K562 (cell line): ENCODE measurements at regions not wholly inside any gene's neighbourhood (a gene's known extent, or its start where the extent isn't known, plus 50 kb on each side); places are given as distances from the start of the nearest gene placed in this dataset.

Experiments
- ATAC-seq: fragments of 200-7000 bp; cut with Tn5 transposase; 3 replicates; pipeline ENCODE4 v1.9.1; 2020; ENCODE audit warnings: moderate library complexity
- BruUV-seq: library from RNA; stranded (reverse); fragments of 400-500 nt; replicated peaks from 2 replicates; lab custom pipeline; 2021; lab: Mats Ljungman, UMichigan
- CTCF ChIA-PET: fragments of 300-600 bp; formaldehyde crosslinking; extraction: SDS; loops from one replicate; lab custom pipeline; 2021; ENCODE audit warnings: low intra/inter-chr PET ratio; lab: Yijun Ruan, JAX
- POLR2A ChIA-PET: fragments of 300-600, 350-650 bp; sonication (Branson Sonifier 250); formaldehyde crosslinking; extraction: SDS; loops from one replicate; lab custom pipeline; 2021; ENCODE audit warnings: antibody characterized with exemption, inconsistent platforms; lab: Yijun Ruan, JAX
- DNase-seq, 4 experiments: peaks; one replicate each; pipeline versions ENCODE4 v3.0.0 to v3.0.0-alpha.2; 2011 to 2018; ENCODE audit warnings: low spot score in 3 of 4, mixed read lengths in 3 of 4; ENCODE audit errors: extremely low read depth in 1 of 4
- FAIRE-seq: peaks from 2 replicates; lab custom pipeline; 2011; peaks lifted over from hg19 to GRCh38; lab: Jason Lieb, UNC
- H2AFZ ChIP-seq: 2 replicates; pipeline ENCODE4 v1.6.0; 2011; ENCODE audit warnings: low read depth, low read length, control low read depth, inconsistent platforms
- H3K27ac ChIP-seq: fragments of 200-600 bp; 3 replicates; pipeline ENCODE4 v1.8.0; 2011; ENCODE audit warnings: low read depth, mild to moderate bottlenecking, control low read depth, inconsistent platforms, low read length, moderate library complexity, mixed read lengths; ENCODE audit errors: extremely low read depth
- H3K27me3 ChIP-seq, 2 experiments: fragments of 300-600 bp in 1 of 2; 2 replicates in 1 of 2; 3 replicates in 1 of 2; pipeline versions ENCODE4 v1.6.0 to v1.8.0; 2011; ENCODE audit warnings: inconsistent platforms in 2 of 2, low read length in 2 of 2, mild to moderate bottlenecking in 1 of 2, mixed read lengths in 1 of 2, moderate library complexity in 1 of 2; ENCODE audit not compliant: control insufficient read depth in 2 of 2, insufficient read depth in 2 of 2
- H3K36me3 ChIP-seq: fragments of 300-600 bp; 3 replicates; pipeline ENCODE4 v1.8.0; 2011; ENCODE audit warnings: mild to moderate bottlenecking, low read length, inconsistent platforms; ENCODE audit not compliant: control insufficient read depth, insufficient read depth
- H3K4me1 ChIP-seq, 2 experiments: fragments of 200-600 bp in 1 of 2; replicated peaks in 1 of 2; 2 replicates in 1 of 2; 3 replicates in 1 of 2; pipeline versions ENCODE4 v1.5.1 to v1.8.0; 2011; ENCODE audit warnings: inconsistent platforms in 2 of 2, low read length in 2 of 2, mild to moderate bottlenecking in 1 of 2, mixed read lengths in 1 of 2, moderate library complexity in 1 of 2; ENCODE audit not compliant: control insufficient read depth in 2 of 2, insufficient read depth in 2 of 2
- H3K4me2 ChIP-seq: 2 replicates; pipeline ENCODE4 v1.6.1; 2011; ENCODE audit warnings: low read length, control low read depth, inconsistent platforms, mixed read lengths; ENCODE audit not compliant: insufficient read depth
- H3K4me3 ChIP-seq: fragments of 200-600 bp; sonication (generic), shearing (Covaris generic); 2 replicates; pipeline ENCODE4 v1.5.1; 2016; ENCODE audit warnings: control low read depth, inconsistent platforms
- H3K79me2 ChIP-seq: fragments of 200-600 bp; 3 replicates; pipeline ENCODE4 v1.8.0; 2011; ENCODE audit warnings: low read length, inconsistent platforms; ENCODE audit not compliant: control insufficient read depth, insufficient read depth
- H3K9ac ChIP-seq, 2 experiments: 2 replicates each; pipeline versions ENCODE4 v1.6.0 to v1.6.1; 2011; ENCODE audit warnings: low read depth in 2 of 2, low read length in 2 of 2, control low read depth in 1 of 2, inconsistent platforms in 1 of 2, mild to moderate bottlenecking in 1 of 2, mixed read lengths in 1 of 2; ENCODE audit not compliant: insufficient read depth in 1 of 2
- H3K9me1 ChIP-seq: one replicate; pipeline ENCODE4 v1.6.0; 2011; ENCODE audit warnings: inconsistent platforms, mild to moderate bottlenecking, low read length, moderate library complexity; ENCODE audit not compliant: control insufficient read depth, insufficient read depth
- H3K9me3 ChIP-seq: replicated peaks from 2 replicates; pipeline ENCODE4 v1.5.1; 2011; ENCODE audit warnings: low read depth, low read length, inconsistent platforms; ENCODE audit not compliant: control insufficient read depth, insufficient read depth
- H4K20me1 ChIP-seq: replicated peaks from 2 replicates; pipeline ENCODE4 v1.6.1; 2011; ENCODE audit warnings: low read length, inconsistent platforms, mixed read lengths; ENCODE audit not compliant: control insufficient read depth, insufficient read depth
- BCL6 ChIP-seq: fragments of 250-450 bp; sonication (Bioruptor Pico); IDR thresholded peaks from 2 replicates; pipeline ENCODE4 v1.4.0; 2020
- MCM5 ChIP-seq: fragments of 450-650 bp; IDR thresholded peaks from 2 replicates; pipeline ENCODE4 v1.6.1; 2016; ENCODE audit warnings: low read depth
- PHTF2 ChIP-seq: fragments of 250-450 bp; sonication (Bioruptor Pico); IDR thresholded peaks from 2 replicates; pipeline ENCODE4 v1.5.0; 2021; ENCODE audit warnings: mild to moderate bottlenecking
- POLR2G ChIP-seq: fragments of 200-400 bp; formaldehyde crosslinking; IDR thresholded peaks from 2 replicates; pipeline ENCODE4 v1.6.1; 2017; ENCODE audit warnings: low read depth, mild to moderate bottlenecking, antibody characterized with exemption, low read length, moderate library complexity
- RFX1 ChIP-seq: fragments of 450-650 bp; IDR thresholded peaks from 2 replicates; pipeline ENCODE4 v1.6.1; 2016; ENCODE audit warnings: mild to moderate bottlenecking, moderate library complexity
- U2AF1 ChIP-seq: fragments of 200-400 bp; formaldehyde crosslinking; optimal IDR thresholded peaks from 2 replicates; pipeline ENCODE3; 2017; ENCODE audit warnings: mild to moderate bottlenecking, low read depth, low read length, moderate library complexity
- WGBS: fragments of 100-300 bp; shearing (Covaris generic); methylation state at CpG from one replicate; pipeline ENCODE4 v1.1.6; 2016; ENCODE audit warnings: low coverage, mixed read lengths; ENCODE audit not compliant: insufficient coverage; ENCODE audit errors: missing lambda C conversion rate; 5-methylcytosine and 5-hydroxymethylcytosine counted together
- in situ Hi-C: fragments of 300-500 bp; cut with MboI; formaldehyde crosslinking; loops from 4 replicates; pipeline ENCODE4 v1.15.0; 2018; ENCODE audit warnings: inconsistent platforms, mixed read lengths
- intact Hi-C: fragments of 100-400 bp; cut with micrococcal nuclease; formaldehyde crosslinking; loops from 2 replicates; pipeline ENCODE4 v1.14.2; 2022
- TF ChIP-seq, protein P1 (sequence below): fragments of 450-650 bp; IDR thresholded peaks from 2 replicates; pipeline ENCODE4 v1.6.1; 2016; ENCODE audit warnings: low read depth
- TF ChIP-seq, protein P2 (sequence below): fragments of 250-450 bp; sonication (Bioruptor Pico); IDR thresholded peaks from 2 replicates; pipeline ENCODE4 v1.5.0; 2021; ENCODE audit warnings: mild to moderate bottlenecking, moderate library complexity
- TF ChIP-seq, protein P3 (sequence below): fragments of 450-650 bp; conservative IDR thresholded peaks from 2 replicates; pipeline ENCODE4 v1.6.1; 2016; ENCODE audit warnings: missing genetic modification characterization, low read depth, mild to moderate bottlenecking, control low read depth, missing compliant biosample characterization
- TF ChIP-seq, protein P4 (sequence below): fragments of 250-450 bp; sonication (Bioruptor Pico); IDR thresholded peaks from 2 replicates; pipeline ENCODE4 v1.8.0; 2021; ENCODE audit warnings: borderline replicate concordance, mild to moderate bottlenecking, moderate library complexity; ENCODE audit not compliant: poor library complexity, severe bottlenecking

DNA sequence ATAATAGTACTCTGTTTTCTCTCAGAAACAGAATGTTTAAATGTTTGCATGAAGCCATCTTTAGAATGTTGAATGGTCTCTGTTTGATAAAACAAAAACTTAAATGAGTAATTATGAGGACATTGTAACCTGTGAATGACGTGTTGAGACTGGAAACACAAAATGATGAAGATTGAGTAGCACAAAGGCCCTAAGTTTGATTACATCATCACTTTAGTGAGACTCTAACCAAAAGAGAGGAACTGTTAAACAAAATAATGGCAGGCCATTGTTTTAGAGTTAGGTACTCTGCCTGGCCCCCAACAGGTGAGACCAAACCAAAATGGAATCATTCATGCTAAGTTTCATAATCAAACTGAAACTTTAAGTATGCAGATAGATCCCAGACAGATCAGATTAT is 1561.7 kb upstream of the SLC39A10 start:
- POLR2A ChIA-PET = no interaction called here
- 0% methylated on average over 1 of the region's 1 CpG for WGBS
- CTCF ChIA-PET = no interaction called here
- H3K4me2 ChIP-seq = no peak overlapping the region
- intact Hi-C loops (no loop called here), in situ Hi-C loops (no loop called here)
- no peaks in the 10 kb centered on the region for H3K9me3 ChIP-seq
- FAIRE-seq (no peak), DNase-seq (no peak), ATAC-seq (no peak)
- no peak overlapping the region for H3K27ac ChIP-seq
- no peak overlapping the region for H3K4me3 ChIP-seq
- no peaks in the 10 kb centered on the region for H3K9me1 ChIP-seq
- no peaks in the 10 kb centered on the region for H3K4me1 ChIP-seq
- no TSS peak for BruUV-seq
- no peaks in the 10 kb centered on the region for H3K36me3 ChIP-seq
- no peak overlapping the region for H3K9ac ChIP-seq
- H3K79me2 ChIP-seq = no peaks in the 10 kb centered on the region
- no peaks in the 10 kb centered on the region for H4K20me1 ChIP-seq
- no peaks in the 10 kb centered on the region for H3K27me3 ChIP-seq
- no peak overlapping the region for H2AFZ ChIP-seq
- TF ChIP-seq BCL6 (no peak), POLR2G (no peak), PHTF2 (CRISPR knock-in tag) (no peak), RFX1 (no peak), U2AF1 (no peak), MCM5 (no peak)
- TF ChIP-seq, protein P1, sequence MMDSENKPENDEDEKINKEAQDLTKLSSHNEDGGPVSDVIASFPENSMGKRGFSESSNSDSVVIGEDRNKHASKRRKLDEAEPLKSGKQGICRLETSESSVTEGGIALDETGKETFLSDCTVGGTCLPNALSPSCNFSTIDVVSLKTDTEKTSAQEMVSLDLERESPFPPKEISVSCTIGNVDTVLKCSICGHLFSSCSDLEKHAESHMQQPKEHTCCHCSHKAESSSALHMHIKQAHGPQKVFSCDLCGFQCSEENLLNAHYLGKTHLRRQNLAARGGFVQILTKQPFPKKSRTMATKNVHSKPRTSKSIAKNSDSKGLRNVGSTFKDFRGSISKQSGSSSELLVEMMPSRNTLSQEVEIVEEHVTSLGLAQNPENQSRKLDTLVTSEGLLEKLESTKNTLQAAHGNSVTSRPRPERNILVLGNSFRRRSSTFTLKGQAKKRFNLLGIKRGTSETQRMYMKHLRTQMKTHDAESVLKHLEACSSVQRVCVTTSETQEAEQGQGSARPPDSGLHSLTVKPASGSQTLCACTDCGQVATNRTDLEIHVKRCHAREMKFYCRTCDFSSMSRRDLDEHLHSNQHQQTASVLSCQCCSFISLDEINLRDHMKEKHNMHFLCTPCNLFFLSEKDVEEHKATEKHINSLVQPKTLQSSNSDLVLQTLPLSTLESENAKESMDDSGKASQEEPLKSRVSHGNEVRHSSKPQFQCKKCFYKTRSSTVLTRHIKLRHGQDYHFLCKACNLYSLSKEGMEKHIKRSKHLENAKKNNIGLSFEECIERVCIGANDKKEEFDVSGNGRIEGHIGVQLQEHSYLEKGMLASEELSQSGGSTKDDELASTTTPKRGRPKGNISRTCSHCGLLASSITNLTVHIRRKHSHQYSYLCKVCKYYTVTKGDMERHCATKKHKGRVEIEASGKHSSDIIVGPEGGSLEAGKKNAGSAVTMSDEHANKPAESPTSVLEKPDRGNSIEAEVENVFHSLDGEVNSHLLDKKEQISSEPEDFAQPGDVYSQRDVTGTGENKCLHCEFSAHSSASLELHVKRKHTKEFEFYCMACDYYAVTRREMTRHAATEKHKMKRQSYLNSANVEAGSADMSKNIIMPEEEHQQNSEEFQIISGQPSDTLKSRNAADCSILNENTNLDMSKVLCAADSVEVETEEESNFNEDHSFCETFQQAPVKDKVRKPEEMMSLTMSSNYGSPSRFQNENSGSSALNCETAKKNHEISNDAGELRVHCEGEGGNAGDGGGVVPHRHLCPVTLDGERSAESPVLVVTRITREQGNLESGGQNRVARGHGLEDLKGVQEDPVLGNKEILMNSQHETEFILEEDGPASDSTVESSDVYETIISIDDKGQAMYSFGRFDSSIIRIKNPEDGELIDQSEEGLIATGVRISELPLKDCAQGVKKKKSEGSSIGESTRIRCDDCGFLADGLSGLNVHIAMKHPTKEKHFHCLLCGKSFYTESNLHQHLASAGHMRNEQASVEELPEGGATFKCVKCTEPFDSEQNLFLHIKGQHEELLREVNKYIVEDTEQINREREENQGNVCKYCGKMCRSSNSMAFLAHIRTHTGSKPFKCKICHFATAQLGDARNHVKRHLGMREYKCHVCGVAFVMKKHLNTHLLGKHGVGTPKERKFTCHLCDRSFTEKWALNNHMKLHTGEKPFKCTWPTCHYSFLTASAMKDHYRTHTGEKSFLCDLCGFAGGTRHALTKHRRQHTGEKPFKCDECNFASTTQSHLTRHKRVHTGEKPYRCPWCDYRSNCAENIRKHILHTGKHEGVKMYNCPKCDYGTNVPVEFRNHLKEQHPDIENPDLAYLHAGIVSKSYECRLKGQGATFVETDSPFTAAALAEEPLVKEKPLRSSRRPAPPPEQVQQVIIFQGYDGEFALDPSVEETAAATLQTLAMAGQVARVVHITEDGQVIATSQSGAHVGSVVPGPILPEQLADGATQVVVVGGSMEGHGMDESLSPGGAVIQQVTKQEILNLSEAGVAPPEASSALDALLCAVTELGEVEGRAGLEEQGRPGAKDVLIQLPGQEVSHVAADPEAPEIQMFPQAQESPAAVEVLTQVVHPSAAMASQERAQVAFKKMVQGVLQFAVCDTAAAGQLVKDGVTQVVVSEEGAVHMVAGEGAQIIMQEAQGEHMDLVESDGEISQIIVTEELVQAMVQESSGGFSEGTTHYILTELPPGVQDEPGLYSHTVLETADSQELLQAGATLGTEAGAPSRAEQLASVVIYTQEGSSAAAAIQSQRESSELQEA = no peak
- TF ChIP-seq, protein P2, sequence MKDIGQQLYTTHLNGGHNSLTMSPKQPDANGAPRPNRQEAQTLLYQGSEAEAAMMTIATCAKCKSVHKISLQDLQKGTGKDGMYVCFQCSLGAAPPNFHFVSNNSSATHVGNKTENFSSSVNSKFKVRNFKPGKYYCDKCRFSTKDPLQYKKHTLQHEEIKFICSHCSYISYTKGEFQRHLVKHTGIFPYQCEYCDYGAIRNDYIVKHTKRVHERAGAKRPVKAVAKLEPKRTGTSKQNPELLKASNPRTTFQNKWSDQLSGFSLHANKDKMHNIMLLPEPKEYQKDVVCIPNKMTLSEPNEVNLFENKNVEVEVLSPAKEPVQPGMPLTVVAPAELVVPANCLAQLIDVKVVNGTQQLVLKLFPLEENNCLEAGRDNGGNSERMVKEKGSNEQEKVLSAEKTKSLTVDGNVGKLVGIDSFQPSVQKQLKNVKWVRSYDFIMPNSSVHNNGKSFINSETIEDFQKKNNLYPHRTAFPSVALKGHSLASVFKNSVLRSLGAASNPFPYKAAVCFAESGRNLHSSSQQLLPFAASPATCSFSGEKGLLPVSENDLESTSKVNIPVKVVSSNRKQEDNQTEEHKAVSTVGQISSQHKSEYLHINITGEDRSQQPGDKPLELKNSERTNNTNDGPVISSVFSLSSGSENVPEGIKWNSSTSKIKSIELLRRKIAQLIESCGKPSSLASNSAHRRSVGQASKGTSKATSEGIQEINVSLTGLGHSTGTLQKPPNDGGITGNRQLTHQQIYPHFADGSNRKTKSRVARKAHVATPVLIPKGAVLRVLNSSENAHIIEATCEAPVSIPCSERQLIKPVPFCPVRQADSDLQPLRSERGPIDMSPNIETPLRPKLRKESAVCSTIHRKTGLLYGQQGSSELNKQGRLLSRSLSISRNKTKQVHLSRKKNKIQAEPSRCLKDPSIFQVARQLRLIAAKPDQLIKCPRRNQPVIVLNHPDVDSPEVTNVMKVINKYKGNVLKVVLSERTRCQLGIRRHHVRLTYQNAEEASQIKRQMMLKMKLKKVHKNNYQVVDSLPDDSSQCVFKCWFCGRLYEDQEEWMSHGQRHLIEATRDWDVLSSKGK (CRISPR knock-in tag) = no peak
- TF ChIP-seq, protein P3, sequence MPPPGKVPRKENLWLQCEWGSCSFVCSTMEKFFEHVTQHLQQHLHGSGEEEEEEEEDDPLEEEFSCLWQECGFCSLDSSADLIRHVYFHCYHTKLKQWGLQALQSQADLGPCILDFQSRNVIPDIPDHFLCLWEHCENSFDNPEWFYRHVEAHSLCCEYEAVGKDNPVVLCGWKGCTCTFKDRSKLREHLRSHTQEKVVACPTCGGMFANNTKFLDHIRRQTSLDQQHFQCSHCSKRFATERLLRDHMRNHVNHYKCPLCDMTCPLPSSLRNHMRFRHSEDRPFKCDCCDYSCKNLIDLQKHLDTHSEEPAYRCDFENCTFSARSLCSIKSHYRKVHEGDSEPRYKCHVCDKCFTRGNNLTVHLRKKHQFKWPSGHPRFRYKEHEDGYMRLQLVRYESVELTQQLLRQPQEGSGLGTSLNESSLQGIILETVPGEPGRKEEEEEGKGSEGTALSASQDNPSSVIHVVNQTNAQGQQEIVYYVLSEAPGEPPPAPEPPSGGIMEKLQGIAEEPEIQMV = no peak
- TF ChIP-seq, protein P4, sequence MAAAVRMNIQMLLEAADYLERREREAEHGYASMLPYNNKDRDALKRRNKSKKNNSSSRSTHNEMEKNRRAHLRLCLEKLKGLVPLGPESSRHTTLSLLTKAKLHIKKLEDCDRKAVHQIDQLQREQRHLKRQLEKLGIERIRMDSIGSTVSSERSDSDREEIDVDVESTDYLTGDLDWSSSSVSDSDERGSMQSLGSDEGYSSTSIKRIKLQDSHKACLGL = no peak
